HG02884 (cell line): ENCODE measurements at regions not wholly inside any gene's neighbourhood (a gene's known extent, or its start where the extent isn't known, plus 50 kb on each side); places are given as distances from the start of the nearest gene placed in this dataset.

Experiments used
- ATAC-seq: cut with Tn5 transposase; IDR thresholded peaks from one replicate; pipeline ENCODE4 v1.9.1; 2021; ENCODE audit warnings: mild to moderate bottlenecking, moderate library complexity; ENCODE audit not compliant: unreplicated experiment

GRCh38 chr7:16026253-16027020 lies 340.0 kb upstream of the MEOX2 start:
- no peak for ATAC-seq

DNA sequence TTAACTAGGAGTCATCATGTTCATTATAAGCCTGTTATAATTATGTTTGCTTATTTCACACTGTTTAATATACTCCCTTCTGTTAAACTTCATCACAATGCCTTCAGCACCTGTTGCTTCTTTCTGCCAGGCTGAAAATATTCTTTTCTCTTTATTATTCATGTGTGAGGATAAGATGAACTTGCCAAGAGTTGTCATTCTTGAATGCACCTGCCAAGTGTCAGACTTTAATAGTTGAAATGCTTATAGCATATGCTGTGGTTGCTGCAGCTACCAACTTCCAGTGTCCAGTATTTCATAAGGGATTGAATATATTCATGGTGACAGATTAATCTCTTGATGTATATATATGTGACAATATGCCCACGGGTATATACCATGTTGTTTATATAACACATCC lies 339.2 kb upstream of the MEOX2 start:
- ATAC-seq = no peak

DNA sequence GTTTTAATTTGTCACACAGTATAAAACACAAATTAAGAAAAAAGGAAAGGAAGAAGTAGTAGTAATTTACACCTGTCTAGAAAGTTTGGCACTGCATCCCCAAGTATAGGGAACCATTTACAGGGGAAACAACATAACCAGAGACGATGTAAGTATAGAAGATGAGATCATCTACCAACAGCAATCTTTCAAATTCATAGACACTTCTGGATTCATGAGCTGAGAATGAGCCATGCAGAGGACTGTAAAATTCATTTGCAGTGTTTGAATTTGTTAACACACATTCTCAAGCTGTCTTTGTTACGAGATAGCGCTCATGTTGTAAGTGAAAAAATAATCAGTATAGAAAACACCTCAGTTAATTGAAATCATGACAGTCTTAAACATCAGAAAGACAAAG lies 337.0 kb upstream of the MEOX2 start:
- ATAC-seq = no peak

GRCh38 chr7:16023046-16023445 lies 336.6 kb upstream of the MEOX2 start:
- ATAC-seq = no peak

- ATAC-seq = no peak
Observed at GRCh38 chr7:16021851-16022250, 335.4 kb upstream of the MEOX2 start.

DNA sequence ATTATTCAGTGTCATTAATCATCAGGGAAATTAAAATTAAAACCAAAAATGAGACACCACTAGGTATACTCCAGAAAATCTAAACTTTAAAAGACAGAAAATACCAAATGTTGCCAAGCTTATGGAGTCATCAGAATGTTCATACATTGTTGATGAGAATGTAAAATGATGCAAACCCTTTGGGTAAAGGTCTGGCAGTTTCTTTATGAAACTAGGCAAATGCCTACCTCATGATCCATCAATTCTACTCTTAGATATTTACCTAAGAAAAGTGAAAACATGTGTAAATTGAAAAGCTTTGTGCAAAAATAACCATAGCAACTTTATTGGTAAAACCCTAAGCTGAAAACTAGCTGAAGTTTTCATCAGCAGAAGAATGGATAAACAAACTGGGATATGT lies 329.5 kb upstream of the MEOX2 start:
- ATAC-seq = no peak

DNA sequence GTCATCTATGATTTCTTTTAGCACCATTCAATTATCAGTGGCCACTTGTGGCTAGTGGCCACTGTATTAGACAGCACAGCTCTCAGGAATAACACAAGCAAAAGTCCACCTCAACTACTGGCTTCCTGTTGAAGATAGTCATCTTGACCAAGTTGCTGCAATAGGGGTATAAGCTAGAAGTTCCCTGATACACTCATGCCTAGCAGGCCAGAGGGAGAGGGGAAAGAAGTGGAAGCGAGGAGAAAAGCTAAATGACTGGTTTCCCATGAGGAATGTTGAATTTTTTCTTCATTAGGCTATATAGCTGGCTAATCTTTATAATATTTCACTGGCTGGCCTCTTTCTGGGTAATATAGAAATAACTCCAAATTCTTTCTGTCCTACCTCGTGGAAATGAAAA lies 327.5 kb upstream of the MEOX2 start:
- ATAC-seq = no peak

DNA sequence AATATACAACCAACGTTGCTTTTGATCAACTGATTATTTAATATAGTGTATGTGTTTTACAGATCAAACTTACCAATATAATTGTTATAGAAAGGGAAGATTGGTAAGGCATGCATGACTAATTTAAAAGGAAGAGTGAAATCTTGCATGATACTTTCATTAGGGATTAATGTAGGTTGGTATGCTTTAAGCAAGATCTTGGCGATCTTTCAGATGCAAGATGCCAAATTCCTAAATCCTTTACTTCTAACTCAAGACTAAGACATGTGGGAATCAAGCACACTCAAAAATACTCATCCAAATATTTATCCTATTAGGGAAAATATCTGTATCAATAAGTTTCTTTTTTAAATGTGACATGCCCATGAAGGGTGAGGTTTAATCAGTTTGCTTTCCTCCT lies 321.4 kb upstream of the MEOX2 start:
- ATAC-seq = no peak

GRCh38 chr7:16004702-16005101 lies 318.2 kb upstream of the MEOX2 start:
- no peak for ATAC-seq

DNA sequence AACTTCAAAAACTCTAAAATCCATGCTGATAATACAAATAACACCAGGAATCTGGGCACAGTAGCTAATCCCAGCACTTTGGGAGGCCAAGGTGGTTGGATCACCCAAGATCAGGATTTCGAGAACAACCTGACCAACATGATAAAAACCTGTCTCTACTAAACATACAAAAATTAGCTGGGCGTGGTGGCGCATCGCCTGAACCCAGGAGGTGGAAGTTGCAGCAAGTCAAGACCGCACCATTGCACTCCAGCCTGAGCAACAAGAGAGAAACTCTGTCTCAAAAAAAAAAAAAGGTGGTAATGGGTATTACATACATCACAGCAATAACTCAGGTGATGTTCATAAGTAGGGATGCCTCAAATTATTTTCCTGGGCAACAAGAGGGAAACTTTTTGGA lies 315.0 kb upstream of the MEOX2 start:
- ATAC-seq = no peak

DNA sequence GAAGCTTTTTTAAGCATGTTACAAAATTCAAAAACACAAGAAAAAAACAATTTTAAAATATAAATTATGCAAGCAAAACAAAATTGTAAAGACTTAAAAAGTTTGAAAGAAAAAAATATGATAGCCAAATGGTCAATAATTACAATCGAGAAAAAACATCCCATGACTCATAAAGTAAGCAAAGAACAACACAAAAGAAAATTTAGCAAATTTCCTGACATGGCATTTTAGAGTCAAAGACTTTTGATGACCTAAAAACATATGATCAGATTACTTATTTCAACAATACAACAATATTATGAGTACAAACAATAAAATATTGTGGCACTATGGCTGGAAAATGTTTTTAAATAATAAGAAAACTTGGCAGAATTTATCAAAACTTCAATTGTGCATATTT lies 312.1 kb upstream of the MEOX2 start:
- ATAC-seq = no peak

GRCh38 chr7:15995027-15995426 lies 308.5 kb upstream of the MEOX2 start:
- ATAC-seq = no peak

GRCh38 chr7:15989194-15989593 lies 302.7 kb upstream of the MEOX2 start:
- no peak for ATAC-seq

DNA sequence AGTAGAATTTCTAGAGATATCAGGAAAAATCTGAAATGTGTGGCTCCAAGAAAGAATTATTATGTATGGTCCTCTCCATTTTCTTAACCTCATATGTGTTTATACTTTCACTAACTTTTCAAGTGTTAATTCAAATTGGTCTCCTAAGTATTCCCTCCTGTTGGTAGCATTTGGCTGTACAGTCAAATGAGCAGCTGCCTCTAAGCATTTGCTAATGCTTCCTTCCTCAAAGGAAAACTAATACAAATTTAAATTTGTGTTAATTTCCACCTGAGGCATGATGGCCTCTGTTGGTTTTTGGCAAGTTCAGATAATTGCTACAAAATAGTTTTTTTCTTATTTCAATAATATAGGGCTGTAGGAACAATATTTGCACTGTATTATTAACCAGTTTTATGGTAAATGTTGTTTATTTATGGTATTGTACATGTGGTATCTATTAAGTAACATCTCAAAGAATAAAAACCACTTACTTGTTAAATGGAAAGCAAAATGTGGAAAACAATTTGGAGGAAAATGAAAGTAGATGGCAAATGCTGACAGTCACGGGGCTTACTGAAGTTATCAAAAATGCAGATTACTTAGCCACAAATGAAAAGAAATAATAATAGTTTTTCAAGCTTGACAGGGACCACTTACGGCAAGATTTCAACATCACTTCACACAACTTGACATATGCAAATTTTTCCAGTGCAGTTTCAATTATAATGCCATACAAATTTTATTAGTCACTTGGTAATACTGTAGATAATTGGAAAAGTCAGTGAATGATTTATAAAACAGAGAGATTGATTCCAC lies 299.3 kb upstream of the MEOX2 start:
- ATAC-seq = no peak

- no peak for ATAC-seq
Observed at GRCh38 chr7:15977663-15978062, 291.2 kb upstream of the MEOX2 start.

DNA sequence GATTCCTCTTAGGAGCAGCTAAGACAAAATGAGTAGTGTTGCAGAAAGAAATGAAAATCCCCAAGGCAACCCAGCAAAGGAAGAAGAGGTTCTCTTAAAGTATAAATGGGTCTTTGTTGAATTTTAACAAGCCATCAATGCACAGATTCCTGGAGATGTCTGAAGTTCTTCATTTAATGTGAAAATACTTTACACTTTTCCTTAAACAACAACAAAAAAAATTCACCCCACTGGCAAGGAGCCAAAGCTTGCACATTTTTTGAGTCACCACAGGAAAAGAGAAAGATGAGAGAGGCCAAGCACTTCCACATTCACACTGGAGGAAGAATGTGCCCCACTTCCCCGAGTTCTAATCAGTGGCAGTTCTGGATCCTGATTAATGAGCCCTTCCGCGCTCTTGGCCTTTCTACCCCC lies 286.4 kb upstream of the MEOX2 start:
- ATAC-seq = no peak

DNA sequence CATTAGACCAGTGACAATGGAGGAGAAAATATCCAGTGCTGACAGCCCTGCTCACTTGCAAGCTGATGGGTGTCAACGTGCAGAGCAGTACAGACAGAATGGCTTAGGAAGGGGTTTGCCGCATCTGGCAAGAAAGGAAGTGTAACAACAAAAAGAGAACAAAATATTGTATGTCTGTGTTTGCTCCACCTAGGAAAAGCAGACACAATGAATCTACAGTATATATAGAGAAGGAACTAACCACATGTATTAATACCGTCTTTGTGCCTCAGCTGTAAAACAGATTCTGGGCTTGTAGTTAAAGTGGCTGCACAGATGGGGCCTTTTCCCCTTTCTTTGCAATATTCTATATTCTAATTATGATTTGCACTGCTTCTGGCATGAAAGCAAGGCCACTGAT lies 281.1 kb upstream of the MEOX2 start:
- no peak for ATAC-seq

GRCh38 chr7:15967121-15967520 lies 280.6 kb upstream of the MEOX2 start:
- no peak for ATAC-seq

DNA sequence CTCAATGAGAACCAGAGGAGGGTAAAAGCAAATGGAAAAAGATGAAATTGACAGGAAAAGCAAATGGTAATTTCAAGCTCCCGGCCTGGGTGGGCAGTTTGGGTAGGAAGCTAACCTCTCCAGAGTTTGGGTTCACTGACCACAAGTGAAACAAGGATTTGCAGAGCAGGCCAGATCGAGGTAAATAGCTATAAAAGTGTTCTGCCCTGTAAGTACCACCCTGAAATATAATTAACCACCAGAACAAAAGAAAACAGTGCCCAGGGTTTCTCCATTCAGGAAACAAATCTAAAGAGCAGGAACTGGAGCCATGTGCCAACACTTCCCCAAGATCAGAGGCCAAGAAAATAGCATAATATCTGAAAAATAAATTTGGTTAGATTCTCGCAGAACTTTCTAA lies 276.7 kb upstream of the MEOX2 start:
- ATAC-seq = no peak

- ATAC-seq = no peak
Observed at GRCh38 chr7:15954671-15955354, 268.3 kb upstream of the MEOX2 start.

- ATAC-seq = no peak
Observed at GRCh38 chr7:15950299-15950698, 263.8 kb upstream of the MEOX2 start.

- ATAC-seq = no peak
Observed at GRCh38 chr7:15947754-15948153, 261.3 kb upstream of the MEOX2 start.
